GM23338 (cell line): ENCODE measurements at regions not wholly inside any gene's neighbourhood (a gene's known extent, or its start where the extent isn't known, plus 50 kb on each side); places are given as distances from the start of the nearest gene placed in this dataset.

Experiments
- ATAC-seq: fragments of 200-7000 bp; cut with Tn5 transposase; 3 replicates; pipeline ENCODE4 v1.9.1; 2020
- DNase-seq: peaks from one replicate; pipeline ENCODE4 v3.0.0-alpha.2; 2015; ENCODE audit warnings: low spot score
- H2AFZ ChIP-seq: fragments of 200-600 bp; sonication (generic); 2 replicates; pipeline ENCODE4 v1.8.0; 2016; ENCODE audit warnings: antibody characterized with exemption, mild to moderate bottlenecking, moderate library complexity
- H3F3A ChIP-seq: fragments of 200-600 bp; sonication (generic); replicated peaks from 2 replicates; pipeline ENCODE4 v1.8.0; 2017; ENCODE audit warnings: antibody characterized with exemption, mixed run types, low read depth
- H3K27ac ChIP-seq: fragments of 200-600 bp; sonication (generic); 2 replicates; pipeline ENCODE4 v1.6.1; 2016; ENCODE audit warnings: low read depth
- H3K27me3 ChIP-seq: fragments of 200-600 bp; sonication (generic); 2 replicates; pipeline ENCODE4 v1.8.0; 2016; ENCODE audit warnings: mild to moderate bottlenecking, mixed run types, moderate library complexity; ENCODE audit not compliant: insufficient read depth
- H3K36me3 ChIP-seq: fragments of 200-600 bp; sonication (generic); 2 replicates; pipeline ENCODE4 v1.8.0; 2016; ENCODE audit warnings: mild to moderate bottlenecking; ENCODE audit not compliant: insufficient read depth
- H3K4me1 ChIP-seq: fragments of 200-600 bp; sonication (generic); 2 replicates; pipeline ENCODE4 v1.8.0; 2016; ENCODE audit warnings: mild to moderate bottlenecking, moderate library complexity; ENCODE audit not compliant: insufficient read depth
- H3K4me2 ChIP-seq: fragments of 200-600 bp; sonication (generic); 2 replicates; pipeline ENCODE4 v1.7.1; 2017; ENCODE audit warnings: mixed run types
- H3K4me3 ChIP-seq: fragments of 200-600 bp; sonication (generic); 2 replicates; pipeline ENCODE4 v1.6.1; 2016; ENCODE audit warnings: mixed run types
- H3K79me2 ChIP-seq: fragments of 200-600 bp; sonication (generic); replicated peaks from 2 replicates; pipeline ENCODE4 v1.8.0; 2017; ENCODE audit warnings: mild to moderate bottlenecking; ENCODE audit not compliant: insufficient read depth
- H3K9me2 ChIP-seq: fragments of 200-600 bp; sonication (generic); 2 replicates; pipeline ENCODE4 v1.8.0; 2017; ENCODE audit not compliant: insufficient read depth
- H4K20me1 ChIP-seq: fragments of 200-600 bp; sonication (generic); replicated peaks from 2 replicates; pipeline ENCODE4 v1.8.0; 2017; ENCODE audit warnings: mild to moderate bottlenecking; ENCODE audit not compliant: insufficient read depth
- H3K27ac Mint-ChIP-seq: 2 replicates; pipeline ENCODE4 v1.8.0; 2020; ENCODE audit warnings: inconsistent platforms, mild to moderate bottlenecking, moderate library complexity, mixed read lengths
- H3K27me3 Mint-ChIP-seq: 3 replicates; pipeline ENCODE4 v1.8.0; 2022; ENCODE audit warnings: low read depth, mild to moderate bottlenecking, moderate library complexity, mixed read lengths, inconsistent platforms; ENCODE audit not compliant: insufficient read depth, poor library complexity
- H3K36me3 Mint-ChIP-seq: 3 replicates; pipeline ENCODE4 v1.8.0; 2021; ENCODE audit warnings: low read depth, mild to moderate bottlenecking, inconsistent platforms, moderate library complexity, mixed read lengths
- H3K4me1 Mint-ChIP-seq: 3 replicates; pipeline ENCODE4 v1.8.0; 2020; ENCODE audit warnings: mild to moderate bottlenecking, inconsistent platforms, mixed read lengths
- H3K4me3 Mint-ChIP-seq: 3 replicates; pipeline ENCODE4 v1.8.0; 2021; ENCODE audit warnings: moderate library complexity, mild to moderate bottlenecking, inconsistent platforms, mixed read lengths
- H3K9me3 Mint-ChIP-seq: 3 replicates; pipeline ENCODE4 v1.8.0; 2020; ENCODE audit warnings: moderate library complexity, mild to moderate bottlenecking, inconsistent platforms, mixed read lengths
- CREB1 ChIP-seq: fragments of 250-450 bp; sonication (Bioruptor Pico); IDR thresholded peaks from 2 replicates; pipeline ENCODE4 v1.5.0; 2020; ENCODE audit warnings: low read depth, mild to moderate bottlenecking, moderate library complexity
- ETS1 ChIP-seq: IDR thresholded peaks from 2 replicates; pipeline ENCODE4 v1.6.1; 2016; ENCODE audit warnings: antibody characterized with exemption
- EZH2 ChIP-seq: fragments of 200-600 bp; sonication (generic); IDR thresholded peaks from one replicate; pipeline ENCODE4 v1.8.0; 2017; ENCODE audit warnings: antibody characterized with exemption, mild to moderate bottlenecking, low read depth; ENCODE audit not compliant: unreplicated experiment
- EZH2phosphoT487 ChIP-seq: fragments of 200-600 bp; sonication (generic); IDR thresholded peaks from one replicate; pipeline ENCODE4 v1.8.1; 2018; ENCODE audit warnings: antibody characterized with exemption; ENCODE audit not compliant: unreplicated experiment
- JUNB ChIP-seq: IDR thresholded peaks from one replicate; pipeline ENCODE4 v1.6.1; 2016; ENCODE audit warnings: antibody characterized with exemption; ENCODE audit not compliant: unreplicated experiment
- NANOG ChIP-seq: IDR thresholded peaks from 2 replicates; pipeline ENCODE4 v1.6.1; 2016; ENCODE audit warnings: antibody characterized with exemption, borderline replicate concordance
- POLR2AphosphoS5 ChIP-seq: IDR thresholded peaks from 2 replicates; pipeline ENCODE4 v1.6.1; 2016; ENCODE audit warnings: antibody characterized with exemption, low read depth
- REST ChIP-seq: IDR thresholded peaks from one replicate; pipeline ENCODE4 v1.6.1; 2018; ENCODE audit warnings: antibody characterized with exemption; ENCODE audit not compliant: unreplicated experiment
- STAT1 ChIP-seq: IDR thresholded peaks from one replicate; pipeline ENCODE4 v1.6.1; 2016; ENCODE audit warnings: antibody characterized with exemption; ENCODE audit not compliant: unreplicated experiment
- ZNF114 ChIP-seq: fragments of 250-450 bp; sonication (Bioruptor Pico); IDR thresholded peaks from 2 replicates; pipeline ENCODE4 v1.5.0; 2020; ENCODE audit warnings: mild to moderate bottlenecking, moderate library complexity
- ZNF331 ChIP-seq: fragments of 250-450 bp; sonication (Bioruptor Pico); IDR thresholded peaks from 2 replicates; pipeline ENCODE4 v1.5.0; 2020; ENCODE audit warnings: low read depth, mild to moderate bottlenecking, moderate library complexity
- ZNF462 ChIP-seq: fragments of 250-450 bp; sonication (Bioruptor Pico); IDR thresholded peaks from 2 replicates; pipeline ENCODE4 v1.5.0; 2020; ENCODE audit warnings: mild to moderate bottlenecking, moderate library complexity

- peaks cover 25% of the 10 kb centered on the region for H3K4me1 ChIP-seq
- no peak overlapping the region for H2AFZ ChIP-seq
- TF ChIP-seq ZNF331 (CRISPR knock-in tag) (no peak), ZNF114 (CRISPR knock-in tag) (no peak), EZH2 (no peak), ZNF462 (CRISPR knock-in tag) (no peak), CREB1 (CRISPR knock-in tag) (no peak), NANOG (no peak), STAT1 (no peak), REST (no peak), POLR2AphosphoS5 (no peak), JUNB (no peak), ETS1 (no peak), EZH2phosphoT487 (no peak)
- H3K36me3 ChIP-seq, result no peaks in the 10 kb centered on the region; the same call in 1 of the 2 replicates
- no peak overlapping the region for H3K4me2 ChIP-seq
- peaks cover 6% of the 10 kb centered on the region; the same call in 2 of the 3 replicates for H3K36me3 Mint-ChIP-seq
- no peaks in the 10 kb centered on the region for H4K20me1 ChIP-seq
- H3K4me1 Mint-ChIP-seq, result peaks cover 31% of the 10 kb centered on the region
- no peak for ATAC-seq
- H3K27me3 Mint-ChIP-seq, result peaks cover 13% of the 10 kb centered on the region
- H3K4me3 Mint-ChIP-seq, result no peak overlapping the region
- H3F3A ChIP-seq, result 0 out of 2 replicates have a peak, but pooled peaks cover 4% of the 10 kb centered on the region
- no peak overlapping the region for H3K27ac Mint-ChIP-seq
- H3K9me2 ChIP-seq, result peaks cover 2% of the 10 kb centered on the region; the same call in 1 of the 2 replicates
- no peaks in the 10 kb centered on the region for H3K27me3 ChIP-seq
- no peaks in the 10 kb centered on the region for H3K79me2 ChIP-seq
- H3K9me3 Mint-ChIP-seq, result peaks cover 11% of the 10 kb centered on the region; the same call in 2 of the 3 replicates
- no peak overlapping the region for H3K27ac ChIP-seq
- no peak overlapping the region for H3K4me3 ChIP-seq
- DNase-seq, result no peak
These were observed 484.4 kb downstream of the KDM4C start for GRCh38 chr9:7242126-7242525.
